ENCODE measurements at regions not wholly inside any gene's neighbourhood (a gene's known extent, or its start where the extent isn't known, plus 50 kb on each side); places are given as distances from the start of the nearest gene placed in this dataset.

DNA sequence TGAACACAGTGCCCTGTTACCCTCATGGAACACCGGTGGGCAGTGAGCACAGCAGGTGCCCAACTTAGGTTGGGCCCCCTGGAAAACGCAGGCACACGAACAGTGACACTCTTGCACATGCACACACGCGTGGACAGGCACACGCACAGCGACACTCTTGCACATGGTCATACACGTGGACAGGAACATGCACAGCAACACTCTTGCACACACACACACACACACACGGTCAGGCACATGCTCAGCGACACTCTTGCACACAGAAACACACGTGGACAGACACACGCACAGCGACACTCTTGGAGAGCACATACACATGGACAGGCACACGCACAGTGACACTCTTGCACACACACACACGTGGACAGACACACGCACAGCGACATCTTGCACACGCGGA, 559.4 kb upstream of the ADAMTS16 start:
- no peak for DNase-seq
- H3K27me3 ChIP-seq (ENCODE audit: control insufficient read depth, insufficient read depth, low read length, poor library complexity, severe bottlenecking), result no peaks in the 10 kb centered on the region
- 95 to 98% methylated on average over 16 to 19 of the region's 19 CpGs for WGBS, 2 experiments (ENCODE audit: insufficient coverage in 1 of 2, insufficient read length in 1 of 2)
- H3K36me3 ChIP-seq (ENCODE audit: control insufficient read depth, insufficient read depth, low read length), result no peaks in the 10 kb centered on the region
- no peak overlapping the region for H3K27ac Mint-ChIP-seq
- H3K9ac ChIP-seq (ENCODE audit: extremely low read depth, low read length, poor library complexity, severe bottlenecking), result no peak overlapping the region
- no peaks in the 10 kb centered on the region for H3K9me3 Mint-ChIP-seq
- H3K36me3 Mint-ChIP-seq (ENCODE audit: low read depth), result no peaks in the 10 kb centered on the region
- no peak overlapping the region for H3K4me3 ChIP-seq (ENCODE audit: low read length)
- H3K9me3 ChIP-seq (ENCODE audit: control insufficient read depth, low read length), result no peaks in the 10 kb centered on the region
- H3K27me3 Mint-ChIP-seq (ENCODE audit: insufficient read depth), result no peaks in the 10 kb centered on the region
- H3K4me1 Mint-ChIP-seq, result no peaks in the 10 kb centered on the region
- H3K4me1 ChIP-seq (ENCODE audit: control insufficient read depth, insufficient read depth, low read length), result no peaks in the 10 kb centered on the region
- H3K27ac ChIP-seq (ENCODE audit: low read depth, low read length), result no peak overlapping the region
- H3K4me3 Mint-ChIP-seq, result no peak overlapping the region
- TF ChIP-seq, protein P1, sequence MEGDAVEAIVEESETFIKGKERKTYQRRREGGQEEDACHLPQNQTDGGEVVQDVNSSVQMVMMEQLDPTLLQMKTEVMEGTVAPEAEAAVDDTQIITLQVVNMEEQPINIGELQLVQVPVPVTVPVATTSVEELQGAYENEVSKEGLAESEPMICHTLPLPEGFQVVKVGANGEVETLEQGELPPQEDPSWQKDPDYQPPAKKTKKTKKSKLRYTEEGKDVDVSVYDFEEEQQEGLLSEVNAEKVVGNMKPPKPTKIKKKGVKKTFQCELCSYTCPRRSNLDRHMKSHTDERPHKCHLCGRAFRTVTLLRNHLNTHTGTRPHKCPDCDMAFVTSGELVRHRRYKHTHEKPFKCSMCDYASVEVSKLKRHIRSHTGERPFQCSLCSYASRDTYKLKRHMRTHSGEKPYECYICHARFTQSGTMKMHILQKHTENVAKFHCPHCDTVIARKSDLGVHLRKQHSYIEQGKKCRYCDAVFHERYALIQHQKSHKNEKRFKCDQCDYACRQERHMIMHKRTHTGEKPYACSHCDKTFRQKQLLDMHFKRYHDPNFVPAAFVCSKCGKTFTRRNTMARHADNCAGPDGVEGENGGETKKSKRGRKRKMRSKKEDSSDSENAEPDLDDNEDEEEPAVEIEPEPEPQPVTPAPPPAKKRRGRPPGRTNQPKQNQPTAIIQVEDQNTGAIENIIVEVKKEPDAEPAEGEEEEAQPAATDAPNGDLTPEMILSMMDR (conservative IDR thresholded peaks at IDR 0.05), result no peak

DNA sequence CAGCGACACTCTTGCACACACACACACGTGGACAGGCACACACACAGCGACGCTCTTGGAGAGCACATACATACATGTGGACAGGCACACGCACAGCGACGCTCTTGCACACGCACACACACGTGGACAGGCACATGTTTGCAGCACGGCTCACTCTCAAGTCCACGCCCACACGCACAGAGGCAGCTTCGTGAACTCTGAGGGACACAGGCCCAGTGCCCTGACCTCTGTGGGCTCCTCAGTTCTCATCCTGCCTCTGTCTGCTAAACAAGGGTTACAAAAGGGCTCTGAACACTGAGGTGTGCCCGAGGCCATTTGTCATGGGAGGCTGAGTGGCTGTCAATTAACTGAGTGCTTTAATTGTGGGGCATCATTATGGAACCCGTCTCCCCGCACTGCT, 558.8 kb upstream of the ADAMTS16 start:
- Mint-ChIP-seq H3K9me3 (no peaks in the 10 kb centered on the region), H3K4me3 (no peak overlapping the region), H3K27ac (no peak overlapping the region), H3K4me1 (no peaks in the 10 kb centered on the region), H3K36me3 (ENCODE audit: low read depth) (no peaks in the 10 kb centered on the region), H3K27me3 (ENCODE audit: insufficient read depth) (no peaks in the 10 kb centered on the region)
- Histone ChIP-seq H3K36me3 (ENCODE audit: control insufficient read depth, insufficient read depth, low read length) (no peaks in the 10 kb centered on the region), H3K4me3 (ENCODE audit: low read length) (no peak overlapping the region), H3K9me3 (ENCODE audit: control insufficient read depth, low read length) (no peaks in the 10 kb centered on the region), H3K27me3 (ENCODE audit: control insufficient read depth, insufficient read depth, low read length, poor library complexity, severe bottlenecking) (no peaks in the 10 kb centered on the region), H3K27ac (ENCODE audit: low read depth, low read length) (no peak overlapping the region), H3K9ac (ENCODE audit: extremely low read depth, low read length, poor library complexity, severe bottlenecking) (no peak overlapping the region), H3K4me1 (ENCODE audit: control insufficient read depth, insufficient read depth, low read length) (no peaks in the 10 kb centered on the region)
- DNase-seq, result no peak
- TF ChIP-seq, protein P1 (conservative IDR thresholded peaks at IDR 0.05), result no peak
- 95 to 97% methylated on average over 7 to 16 of the region's 16 CpGs for whole genome bisulfite sequencing, 2 experiments (ENCODE audit: insufficient coverage in 1 of 2, insufficient read length in 1 of 2)

DNA sequence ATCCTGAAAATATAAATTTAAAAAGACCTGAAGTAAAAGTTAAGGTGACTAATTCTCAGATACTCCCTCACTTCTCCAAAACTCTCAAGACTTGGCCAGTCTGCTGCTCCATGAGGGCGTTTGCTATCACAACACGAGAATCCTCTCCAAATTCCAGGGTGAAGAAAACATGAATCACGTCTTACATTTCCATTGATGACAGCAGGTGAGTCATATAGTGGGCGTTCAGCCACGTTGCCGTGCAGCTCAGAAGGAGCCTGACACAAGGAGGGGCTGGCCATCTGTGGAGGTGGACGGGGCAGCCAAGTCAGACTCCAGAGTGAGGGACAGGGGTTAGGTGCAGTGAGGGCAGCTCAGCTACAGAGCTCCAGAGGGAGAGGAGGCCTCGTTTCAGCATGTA, 555.1 kb upstream of the ADAMTS16 start:
- no peaks in the 10 kb centered on the region for H3K36me3 Mint-ChIP-seq (ENCODE audit: low read depth)
- no peak overlapping the region for H3K4me3 ChIP-seq (ENCODE audit: low read length)
- H3K27me3 Mint-ChIP-seq (ENCODE audit: insufficient read depth), result no peaks in the 10 kb centered on the region
- no peaks in the 10 kb centered on the region for H3K9me3 Mint-ChIP-seq
- no peak overlapping the region for H3K9ac ChIP-seq (ENCODE audit: extremely low read depth, low read length, poor library complexity, severe bottlenecking)
- no peaks in the 10 kb centered on the region for H3K4me1 ChIP-seq (ENCODE audit: control insufficient read depth, insufficient read depth, low read length)
- no peak overlapping the region for H3K27ac ChIP-seq (ENCODE audit: low read depth, low read length)
- no peak for DNase-seq
- no peaks in the 10 kb centered on the region for H3K9me3 ChIP-seq (ENCODE audit: control insufficient read depth, low read length)
- no peak overlapping the region for H3K4me3 Mint-ChIP-seq
- no peaks in the 10 kb centered on the region for H3K27me3 ChIP-seq (ENCODE audit: control insufficient read depth, insufficient read depth, low read length, poor library complexity, severe bottlenecking)
- WGBS, 2 experiments (ENCODE audit: insufficient coverage in 1 of 2, insufficient read length in 1 of 2), result 85 to 94% methylated on average over 4 to 8 of the region's 8 CpGs
- no peak overlapping the region for H3K27ac Mint-ChIP-seq
- no peaks in the 10 kb centered on the region for H3K4me1 Mint-ChIP-seq
- TF ChIP-seq, protein P1 (conservative IDR thresholded peaks at IDR 0.05), result no peak
- H3K36me3 ChIP-seq (ENCODE audit: control insufficient read depth, insufficient read depth, low read length), result no peaks in the 10 kb centered on the region

Measured in endodermal cell (in vitro differentiated cells).